ENCODE measurements at regions not wholly inside any gene's neighbourhood (a gene's known extent, or its start where the extent isn't known, plus 50 kb on each side); places are given as distances from the start of the nearest gene placed in this dataset.
"Not testable (repeated sequence)": the region's sequence is repeated elsewhere in the genome, so short reads cannot be mapped to it uniquely, and the experiment has no call there.

- no peak for DNase-seq
Measured at GRCh38 chr1:221862971-221863370, 121.1 kb upstream of the DUSP10 start.

- no peak for DNase-seq
Measured at GRCh38 chr1:221858818-221859611, 117.1 kb upstream of the DUSP10 start.

- DNase-seq: not testable (repeated sequence)
Measured at GRCh38 chr1:221857094-221857444, 115.2 kb upstream of the DUSP10 start.

GRCh38 chr1:221856228-221857093 is 114.6 kb upstream of the DUSP10 start:
- no peak for DNase-seq

- no peak for DNase-seq
Measured at GRCh38 chr1:221855156-221855555, 113.3 kb upstream of the DUSP10 start.

- DNase-seq: no peak
Measured at GRCh38 chr1:221851336-221851735, 109.4 kb upstream of the DUSP10 start.

GRCh38 chr1:221850470-221851187 is 108.7 kb upstream of the DUSP10 start:
- no peak for DNase-seq

- DNase-seq: no peak
Measured at GRCh38 chr1:221849897-221850296, 108.0 kb upstream of the DUSP10 start.

GRCh38 chr1:221849110-221849509 is 107.2 kb upstream of the DUSP10 start:
- DNase-seq: no peak

GRCh38 chr1:221847676-221848075 is 105.8 kb upstream of the DUSP10 start:
- DNase-seq: no peak

- DNase-seq: peak in 3 of 58 donors; percentile 4 to 17 (median 11)
Measured at GRCh38 chr1:221845650-221846371, 103.9 kb upstream of the DUSP10 start.

- no peak for DNase-seq
Measured at GRCh38 chr1:221841983-221842335, 100.1 kb upstream of the DUSP10 start.

- DNase-seq: no peak
Measured at GRCh38 chr1:221841251-221841982, 99.5 kb upstream of the DUSP10 start.

GRCh38 chr1:221840511-221841243 is 98.8 kb upstream of the DUSP10 start:
- DNase-seq: no peak

GRCh38 chr1:221839782-221840395 is 98.0 kb upstream of the DUSP10 start:
- DNase-seq: no peak

- DNase-seq: no peak
Measured at GRCh38 chr1:221839321-221839720, 97.4 kb upstream of the DUSP10 start.

GRCh38 chr1:221837896-221838295 is 96.0 kb upstream of the DUSP10 start:
- DNase-seq: no peak

- no peak for DNase-seq
Measured at GRCh38 chr1:221834698-221835513, 93.0 kb upstream of the DUSP10 start.
